ENCODE measurements at regions not wholly inside any gene's neighbourhood (a gene's known extent, or its start where the extent isn't known, plus 50 kb on each side); places are given as distances from the start of the nearest gene placed in this dataset.

- no peak for DNase-seq
Observed at GRCh38 chr2:238985041-238985729, 137.3 kb downstream of the TWIST2 start.

GRCh38 chr2:238985931-238986446 lies 138.1 kb downstream of the TWIST2 start:
- DNase-seq, result no peak

GRCh38 chr2:238986491-238987351 lies 138.8 kb downstream of the TWIST2 start:
- DNase-seq, result no peak

- DNase-seq, result no peak
Observed at GRCh38 chr2:238987352-238987981, 139.6 kb downstream of the TWIST2 start.

GRCh38 chr2:238988105-238988504 lies 140.2 kb downstream of the TWIST2 start:
- DNase-seq, result no peak

- no peak for DNase-seq
Observed at GRCh38 chr2:238988752-238989151, 140.9 kb downstream of the TWIST2 start.

- no peak for DNase-seq
Observed at GRCh38 chr2:238989484-238989883, 141.6 kb downstream of the TWIST2 start.

GRCh38 chr2:238994432-238994831 lies 146.5 kb downstream of the TWIST2 start:
- no peak for DNase-seq

- no peak for DNase-seq
Observed at GRCh38 chr2:238994876-238995275, 147.0 kb downstream of the TWIST2 start.

GRCh38 chr2:238995634-238996033 lies 147.7 kb downstream of the TWIST2 start:
- DNase-seq, result no peak

GRCh38 chr2:238996331-238997136 lies 148.6 kb downstream of the TWIST2 start:
- DNase-seq, result no peak

GRCh38 chr2:238997137-238997390 lies 149.2 kb downstream of the TWIST2 start:
- no peak for DNase-seq

- DNase-seq, result no peak
Observed at GRCh38 chr2:238997684-238998083, 149.8 kb downstream of the TWIST2 start.

All from NCI-H1417 treated with DMSO at 0.1 percent for 48 hours (cell line).